ENCODE measurements at regions not wholly inside any gene's neighbourhood (a gene's known extent, or its start where the extent isn't known, plus 50 kb on each side); places are given as distances from the start of the nearest gene placed in this dataset.

DNA sequence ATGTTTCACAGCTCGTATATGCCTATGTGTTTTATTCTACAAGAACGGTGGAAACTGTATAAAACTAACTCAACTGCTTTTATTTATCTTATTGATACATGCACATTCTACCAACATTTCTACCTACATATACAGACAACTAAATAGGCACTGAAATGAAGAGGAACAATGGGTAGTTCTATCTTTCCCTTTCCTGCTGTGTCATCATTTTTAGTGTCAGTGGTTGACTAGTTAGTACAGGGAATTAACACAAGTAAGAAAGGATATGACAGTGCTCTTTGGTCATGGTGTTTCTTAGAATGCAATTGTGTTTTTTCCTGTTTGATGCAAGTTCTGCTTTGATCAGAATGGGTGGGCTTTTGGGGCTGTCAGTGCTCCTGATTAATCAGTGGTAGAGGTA lies 293.8 kb upstream of the CTSO start:
- no peak for DNase-seq (ENCODE audit: low read depth, low spot score)

- no peak for DNase-seq (ENCODE audit: low read depth, low spot score)
These were observed 289.3 kb upstream of the CTSO start for GRCh38 chr4:156243015-156243414.

DNA sequence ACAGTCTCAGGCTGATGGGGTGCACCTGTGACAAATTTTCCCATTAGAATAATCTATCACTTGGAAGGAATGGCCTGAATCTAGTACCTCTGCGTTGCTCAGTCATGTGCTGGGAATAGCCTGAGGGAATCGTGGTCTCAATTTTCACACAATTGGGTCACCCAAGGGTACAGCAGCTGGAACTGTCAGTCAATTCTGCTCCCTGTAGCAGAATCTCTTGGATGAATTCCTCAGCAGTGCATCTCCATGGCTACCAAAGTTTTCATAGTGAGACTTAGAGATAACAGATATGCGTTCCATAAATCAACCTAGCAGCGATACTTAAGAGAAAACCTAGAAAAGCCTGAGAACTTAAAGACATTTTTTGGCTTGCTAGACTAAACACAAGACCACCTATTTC lies 288.7 kb upstream of the CTSO start:
- no peak for DNase-seq (ENCODE audit: low read depth, low spot score)

DNA sequence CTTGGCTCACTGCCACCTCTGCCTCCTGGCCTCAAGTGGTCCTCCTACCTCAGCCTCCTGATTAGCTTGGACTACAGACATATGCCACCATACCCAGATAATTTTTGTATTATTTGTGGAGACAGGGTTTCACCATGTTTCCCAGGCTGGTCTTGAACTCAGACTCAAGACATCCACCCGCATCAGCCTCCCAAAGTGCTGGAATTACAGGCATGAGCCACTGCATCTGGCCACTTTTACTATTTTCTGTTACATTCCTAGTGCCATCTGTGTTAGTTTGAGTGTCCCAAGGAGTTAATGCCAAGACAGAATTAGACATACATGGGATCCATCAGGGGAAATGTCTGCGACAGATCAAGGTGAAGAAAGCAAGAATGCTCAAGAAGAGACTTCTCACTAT lies 288.2 kb upstream of the CTSO start:
- DNase-seq (ENCODE audit: low read depth, low spot score) = no peak

DNA sequence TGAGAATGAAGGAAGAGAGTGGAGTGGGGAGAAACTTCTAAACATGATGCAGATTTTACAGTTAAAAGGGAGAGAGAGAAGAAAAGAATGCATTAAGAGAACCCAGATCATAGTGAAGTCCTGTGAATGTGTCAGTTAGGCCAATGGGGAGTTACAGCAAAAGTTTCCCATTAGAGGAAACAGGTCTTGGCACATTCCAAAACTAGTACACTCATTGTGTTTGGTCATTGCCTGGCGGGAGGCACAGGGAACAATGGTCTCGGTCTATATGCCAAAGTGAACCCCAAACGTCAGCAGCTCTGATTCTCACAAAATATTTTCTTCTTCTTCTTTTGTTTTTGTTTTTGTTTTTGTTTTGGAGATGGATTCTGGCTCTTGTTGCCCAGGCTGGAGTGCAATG lies 284.5 kb upstream of the CTSO start:
- DNase-seq (ENCODE audit: low read depth, low spot score) = no peak

GRCh38 chr4:156237231-156237630 lies 283.6 kb upstream of the CTSO start:
- no peak for DNase-seq (ENCODE audit: low read depth, low spot score)

GRCh38 chr4:156230176-156230575 lies 276.5 kb upstream of the CTSO start:
- no peak for DNase-seq (ENCODE audit: low read depth, low spot score)

DNA sequence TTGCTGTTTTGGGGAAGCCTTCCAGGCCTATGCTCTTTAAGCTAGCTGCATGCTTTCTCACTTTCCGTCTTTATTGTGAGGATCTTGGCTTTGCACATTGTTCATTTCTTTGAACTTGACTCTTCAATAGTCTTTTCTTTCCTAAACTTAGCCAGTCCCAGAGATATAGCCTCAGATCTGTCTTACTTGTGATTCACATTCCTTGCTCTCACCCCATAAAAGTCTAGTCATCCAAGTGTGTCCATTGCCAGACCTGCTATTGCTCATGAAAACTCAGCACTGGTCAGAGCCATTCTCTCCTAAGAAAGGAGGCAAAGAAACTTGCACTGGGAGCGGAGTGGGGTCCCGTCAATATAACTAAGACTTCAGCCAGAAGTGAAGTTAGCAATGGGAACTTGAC lies 275.0 kb upstream of the CTSO start:
- DNase-seq (ENCODE audit: low read depth, low spot score) = no peak

GRCh38 chr4:156227321-156227720 lies 273.7 kb upstream of the CTSO start:
- no peak for DNase-seq (ENCODE audit: low read depth, low spot score)

GRCh38 chr4:156223985-156224384 lies 270.3 kb upstream of the CTSO start:
- DNase-seq (ENCODE audit: low read depth, low spot score) = no peak

GRCh38 chr4:156217236-156217635 lies 263.6 kb upstream of the CTSO start:
- DNase-seq (ENCODE audit: low read depth, low spot score) = no peak

GRCh38 chr4:156201050-156201449 lies 247.4 kb upstream of the CTSO start:
- no peak for DNase-seq (ENCODE audit: low read depth, low spot score)

DNA sequence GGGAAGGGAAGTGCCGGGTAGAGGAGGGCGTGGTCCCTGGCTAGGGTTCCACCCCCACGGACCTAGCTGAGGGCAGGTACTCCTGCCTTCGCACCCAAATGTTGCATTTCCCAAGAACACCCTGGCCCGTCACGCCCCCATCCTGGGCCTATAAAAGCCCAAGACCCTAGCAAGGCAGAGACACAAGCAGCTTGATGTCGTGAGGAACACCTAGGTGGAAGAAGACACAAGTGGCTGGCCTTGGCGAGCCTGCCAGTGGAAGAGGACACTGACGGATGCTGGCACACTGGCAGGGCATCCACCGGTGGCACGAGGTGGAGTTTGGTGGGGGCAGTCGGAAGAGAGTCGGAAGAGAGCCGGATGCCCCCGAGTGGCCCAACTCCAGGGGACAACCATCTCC lies 244.8 kb upstream of the CTSO start:
- no peak for DNase-seq (ENCODE audit: low read depth, low spot score)

DNA sequence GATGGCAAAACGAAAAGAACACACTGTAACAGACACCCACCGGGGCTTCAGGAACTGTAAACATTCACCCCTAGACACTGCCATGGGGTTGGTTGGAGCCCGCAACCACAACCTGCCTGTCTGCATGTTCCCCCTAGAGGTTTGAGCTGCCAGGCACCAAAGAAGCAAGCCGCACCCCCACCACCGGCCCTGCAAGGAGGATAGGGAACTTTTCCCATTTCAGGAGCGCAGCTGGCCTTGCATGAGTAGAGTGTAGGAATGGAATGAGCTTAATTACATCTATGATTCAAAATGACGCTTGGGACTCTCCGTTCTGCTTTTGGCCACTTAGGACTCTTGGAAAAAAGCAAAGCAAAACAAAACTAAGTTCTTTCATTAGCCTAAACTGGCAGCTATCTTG lies 243.6 kb upstream of the CTSO start:
- no peak for DNase-seq (ENCODE audit: low read depth, low spot score)

GRCh38 chr4:156196722-156197121 lies 243.1 kb upstream of the CTSO start:
- no peak for DNase-seq (ENCODE audit: low read depth, low spot score)

DNA sequence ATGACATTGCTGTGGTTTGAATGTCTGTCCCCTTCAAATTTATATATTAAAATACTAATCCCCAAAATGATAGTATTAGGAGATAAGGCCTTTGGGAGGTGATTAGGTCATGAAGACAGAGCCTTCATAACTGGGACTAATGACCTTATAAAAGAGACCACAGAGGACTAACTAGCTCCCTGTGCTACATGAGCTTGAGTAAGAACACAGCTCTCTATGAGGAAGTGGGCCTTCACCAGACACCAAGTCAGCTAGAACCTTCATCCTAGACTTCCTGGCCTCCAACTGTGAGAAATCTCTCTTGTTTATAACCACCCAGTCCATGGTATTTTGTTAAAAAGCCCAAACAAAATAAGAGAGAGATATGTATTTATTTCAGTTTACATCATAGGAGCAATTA lies 242.2 kb upstream of the CTSO start:
- no peak for DNase-seq (ENCODE audit: low read depth, low spot score)

DNA sequence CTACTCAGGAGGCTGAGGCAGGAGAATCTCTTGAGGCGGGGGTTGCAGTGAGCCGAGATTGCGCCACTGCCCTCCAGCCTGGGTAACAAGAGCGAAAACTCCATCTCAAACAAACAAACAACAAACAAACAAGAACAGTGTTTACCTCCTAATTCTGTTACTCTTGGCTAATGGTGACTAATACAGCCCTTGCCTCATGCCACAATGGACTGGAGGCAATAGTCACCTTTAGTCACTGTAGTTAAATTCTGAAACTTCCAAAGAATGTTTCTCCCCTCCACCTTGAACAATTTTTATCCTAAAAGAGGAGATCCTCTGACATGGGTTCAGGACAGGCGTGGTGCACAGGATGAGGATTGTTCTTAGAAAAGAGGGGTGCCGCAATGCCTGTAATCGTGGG lies 241.2 kb upstream of the CTSO start:
- no peak for DNase-seq (ENCODE audit: low read depth, low spot score)

- no peak for DNase-seq (ENCODE audit: low read depth, low spot score)
These were observed 240.1 kb upstream of the CTSO start for GRCh38 chr4:156193800-156194199.

DNA sequence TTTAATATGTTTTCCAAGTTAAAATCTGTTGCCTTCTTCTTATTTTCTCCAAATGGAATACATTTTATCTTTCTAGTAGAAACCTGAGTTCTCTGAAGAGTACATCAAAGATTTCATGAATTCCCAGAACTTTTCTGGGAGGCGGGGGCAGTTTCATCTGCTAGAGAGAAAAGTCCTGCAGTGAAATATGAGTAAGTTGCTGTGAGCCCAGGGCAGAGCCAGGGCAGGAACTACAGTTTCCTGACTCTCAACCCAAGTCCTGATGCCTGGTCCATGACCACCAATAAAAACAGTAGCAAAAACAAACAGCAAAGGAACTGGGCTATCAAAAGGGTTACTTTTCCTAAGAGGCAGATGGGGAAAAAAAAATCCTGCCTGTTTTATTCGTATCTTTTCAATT lies 239.4 kb upstream of the CTSO start:
- no peak for DNase-seq (ENCODE audit: low read depth, low spot score)

DNA sequence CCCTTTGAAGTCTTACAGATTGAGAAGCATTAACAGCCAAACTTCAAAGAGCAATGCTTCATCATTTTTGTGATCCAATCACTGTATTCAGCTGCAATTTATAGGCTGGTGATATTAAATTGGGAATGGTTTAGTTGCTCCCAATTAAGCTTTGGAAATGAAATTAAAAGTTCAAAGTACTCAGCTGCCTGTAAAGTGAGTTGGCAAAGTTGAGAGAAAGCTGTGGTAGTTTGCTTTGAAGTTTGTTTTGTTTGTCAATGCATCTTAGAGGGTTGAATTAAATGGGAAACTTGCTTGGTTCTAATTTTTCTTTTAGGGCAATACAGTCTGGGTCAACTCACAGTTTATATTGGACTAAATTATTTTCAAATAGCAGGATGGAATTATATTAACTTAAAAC lies 238.4 kb upstream of the CTSO start:
- no peak for DNase-seq (ENCODE audit: low read depth, low spot score)

- no peak for DNase-seq (ENCODE audit: low read depth, low spot score)
These were observed 237.5 kb upstream of the CTSO start for GRCh38 chr4:156191044-156191781.

DNA sequence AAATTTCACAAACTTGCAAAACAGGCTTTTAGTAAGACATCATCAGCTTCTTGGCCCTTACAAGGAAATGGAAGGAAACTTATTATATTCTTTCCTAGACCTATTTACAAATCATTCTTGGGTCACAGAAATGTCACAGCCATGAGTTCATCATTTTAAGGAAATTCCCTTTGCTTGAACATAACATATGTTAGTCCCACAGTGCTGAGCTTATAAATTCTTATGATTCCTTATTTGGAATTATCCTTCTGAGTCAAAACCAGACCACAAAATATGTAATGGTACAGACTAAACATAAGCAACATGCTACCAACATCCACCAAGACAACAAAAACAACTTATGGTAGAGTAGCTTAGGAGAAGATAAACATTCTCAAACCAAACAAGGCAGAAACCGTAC lies 236.9 kb upstream of the CTSO start:
- DNase-seq (ENCODE audit: low read depth, low spot score) = no peak

DNA sequence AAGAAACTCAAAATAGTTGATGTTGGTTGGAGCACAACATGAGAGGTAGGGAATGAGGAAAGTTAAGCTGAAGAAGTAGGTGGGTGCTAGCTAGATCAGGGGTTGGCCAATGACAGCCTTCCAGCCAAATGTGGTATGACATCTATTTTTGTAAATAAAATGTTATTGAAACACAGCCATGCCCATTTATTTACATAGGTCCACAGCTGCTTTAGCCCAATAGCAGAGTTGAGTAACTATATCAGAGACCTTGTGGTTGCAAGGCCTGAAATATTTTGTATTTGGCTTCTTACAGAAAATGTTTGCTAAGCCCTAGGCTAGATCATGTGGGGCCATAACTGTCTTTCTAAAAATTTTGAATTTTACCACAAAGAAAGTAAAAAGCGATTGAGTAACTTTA lies 234.9 kb upstream of the CTSO start:
- DNase-seq (ENCODE audit: low read depth, low spot score) = no peak

DNA sequence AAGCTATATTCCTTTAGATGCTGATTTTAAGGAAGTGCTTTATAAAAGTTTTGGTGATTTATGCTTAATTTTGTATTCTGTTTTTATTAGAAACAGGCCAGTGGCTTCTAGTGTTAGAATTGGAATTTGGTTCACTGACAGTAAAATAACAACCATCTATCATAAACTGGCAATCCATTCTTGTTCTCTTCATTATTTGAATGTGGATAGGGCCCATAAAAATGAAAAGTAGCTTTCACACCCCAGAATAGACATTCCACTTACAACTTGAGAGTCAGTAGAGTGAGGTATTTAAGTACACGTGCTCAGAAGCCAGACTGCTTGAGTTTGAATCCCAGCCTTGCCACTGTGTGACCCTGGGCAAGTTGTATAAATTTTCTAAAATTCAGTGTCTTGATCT lies 232.4 kb upstream of the CTSO start:
- no peak for DNase-seq (ENCODE audit: low read depth, low spot score)

Data from pulmonary artery endothelial cell (primary cell).